Fibroblast of lung (primary cell): ENCODE measurements at regions not wholly inside any gene's neighbourhood (a gene's known extent, or its start where the extent isn't known, plus 50 kb on each side); places are given as distances from the start of the nearest gene placed in this dataset.

Source experiments
- DNase-seq, 2 donors: peaks; one replicate each; pipeline versions ENCODE4 v3.0.0 to v3.0.0-alpha.2; 2010; ENCODE audit warnings: low read depth in 2 of 2
- H2AFZ ChIP-seq: 2 replicates; pipeline ENCODE4 v1.5.1; 2012; ENCODE audit warnings: low read length, control low read depth, inconsistent platforms
- H3K27ac ChIP-seq: 2 replicates; pipeline ENCODE4 v1.5.1; 2011; ENCODE audit warnings: low read length, control low read depth; ENCODE audit not compliant: insufficient read depth
- H3K27me3 ChIP-seq: 2 replicates; pipeline ENCODE4 v1.5.1; 2011; ENCODE audit warnings: mild to moderate bottlenecking, low read length; ENCODE audit not compliant: control insufficient read depth, insufficient read depth
- H3K36me3 ChIP-seq: 2 replicates; pipeline ENCODE4 v1.5.1; 2011; ENCODE audit warnings: low read length; ENCODE audit not compliant: control insufficient read depth, insufficient read depth
- H3K4me1 ChIP-seq: 2 replicates; pipeline ENCODE4 v1.5.1; 2011; ENCODE audit warnings: low read length; ENCODE audit not compliant: control insufficient read depth, insufficient read depth; ENCODE audit errors: extremely low read depth
- H3K4me2 ChIP-seq: 2 replicates; pipeline ENCODE4 v1.5.1; 2011; ENCODE audit warnings: low read length, control low read depth; ENCODE audit not compliant: insufficient read depth; ENCODE audit errors: extremely low read depth
- H3K4me3 ChIP-seq, 4 experiments: fragments of 200-600 bp in 1 of 4; sonication (generic) in 1 of 4; replicated peaks in 1 of 4; 2 replicates each; pipeline ENCODE4 v1.5.1; 2011 to 2016; ENCODE audit warnings: low read length in 4 of 4, low read depth in 3 of 4, mild to moderate bottlenecking in 3 of 4, control low read depth in 2 of 4, inconsistent platforms in 1 of 4, mixed read lengths in 1 of 4; ENCODE audit not compliant: insufficient read depth in 1 of 4; ENCODE audit errors: control extremely low read depth in 1 of 4
- H3K79me2 ChIP-seq: 2 replicates; pipeline ENCODE4 v1.5.1; 2012; ENCODE audit warnings: mild to moderate bottlenecking, low read length, inconsistent platforms; ENCODE audit not compliant: control insufficient read depth, insufficient read depth
- H3K9ac ChIP-seq: 2 replicates; pipeline ENCODE4 v1.5.1; 2011; ENCODE audit warnings: mild to moderate bottlenecking, low read length, control low read depth; ENCODE audit not compliant: insufficient read depth
- H3K9me3 ChIP-seq: 2 replicates; pipeline ENCODE4 v1.5.1; 2012; ENCODE audit warnings: low read depth, low read length; ENCODE audit not compliant: control insufficient read depth, insufficient read depth
- H4K20me1 ChIP-seq: 2 replicates; pipeline ENCODE4 v1.5.1; 2011; ENCODE audit warnings: low read length; ENCODE audit not compliant: control insufficient read depth, insufficient read depth; ENCODE audit errors: extremely low read depth
- EZH2 ChIP-seq: IDR thresholded peaks from 2 replicates; pipeline ENCODE4 v1.5.1; 2012; ENCODE audit warnings: low read length, control low read depth, mild to moderate bottlenecking; ENCODE audit errors: missing control alignments
- TF ChIP-seq, protein P1 (sequence below), 2 donors: IDR thresholded peaks in 1 of 2; conservative IDR thresholded peaks in 1 of 2; 1 replicate in 1 of 2; 2 replicates in 1 of 2; pipeline ENCODE4 v1.5.1; 2011 to 2012; ENCODE audit warnings: low read length in 2 of 2, control low read depth in 1 of 2, inconsistent platforms in 1 of 2, low read depth in 1 of 2, mild to moderate bottlenecking in 1 of 2

DNA sequence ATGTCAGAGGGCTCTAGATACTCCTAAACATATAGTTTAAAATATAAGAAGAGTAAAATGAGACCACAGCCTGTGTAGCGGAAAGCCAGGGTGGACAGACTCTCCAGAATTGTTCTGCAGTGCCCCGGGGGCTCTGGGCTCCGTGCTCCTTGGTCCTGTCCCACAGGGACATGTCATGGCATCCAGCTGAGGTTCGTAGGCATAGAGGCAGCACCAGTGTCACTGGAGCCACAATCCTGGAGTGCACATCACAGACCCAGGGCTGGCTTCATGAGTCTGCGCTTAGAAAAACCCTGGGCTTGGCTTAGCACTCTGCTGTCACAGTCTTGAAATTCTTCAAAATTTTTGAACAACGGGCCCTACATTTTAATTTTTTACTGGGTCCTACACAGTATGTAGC lies 280.4 kb upstream of the ZNF32 start:
- no peak overlapping the region for H3K4me2 ChIP-seq
- no peaks in the 10 kb centered on the region for H4K20me1 ChIP-seq
- no peaks in the 10 kb centered on the region for H3K36me3 ChIP-seq
- no peak for TF ChIP-seq EZH2
- TF ChIP-seq, protein P1, sequence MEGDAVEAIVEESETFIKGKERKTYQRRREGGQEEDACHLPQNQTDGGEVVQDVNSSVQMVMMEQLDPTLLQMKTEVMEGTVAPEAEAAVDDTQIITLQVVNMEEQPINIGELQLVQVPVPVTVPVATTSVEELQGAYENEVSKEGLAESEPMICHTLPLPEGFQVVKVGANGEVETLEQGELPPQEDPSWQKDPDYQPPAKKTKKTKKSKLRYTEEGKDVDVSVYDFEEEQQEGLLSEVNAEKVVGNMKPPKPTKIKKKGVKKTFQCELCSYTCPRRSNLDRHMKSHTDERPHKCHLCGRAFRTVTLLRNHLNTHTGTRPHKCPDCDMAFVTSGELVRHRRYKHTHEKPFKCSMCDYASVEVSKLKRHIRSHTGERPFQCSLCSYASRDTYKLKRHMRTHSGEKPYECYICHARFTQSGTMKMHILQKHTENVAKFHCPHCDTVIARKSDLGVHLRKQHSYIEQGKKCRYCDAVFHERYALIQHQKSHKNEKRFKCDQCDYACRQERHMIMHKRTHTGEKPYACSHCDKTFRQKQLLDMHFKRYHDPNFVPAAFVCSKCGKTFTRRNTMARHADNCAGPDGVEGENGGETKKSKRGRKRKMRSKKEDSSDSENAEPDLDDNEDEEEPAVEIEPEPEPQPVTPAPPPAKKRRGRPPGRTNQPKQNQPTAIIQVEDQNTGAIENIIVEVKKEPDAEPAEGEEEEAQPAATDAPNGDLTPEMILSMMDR (conservative IDR thresholded peaks at IDR 0.05 in 1 of 2, IDR thresholded peaks at IDR 0.05 in 1 of 2; ENCODE audit: low read depth in 1 of 2, low read length in 2 of 2) = no peak
- no peak overlapping the region for H2AFZ ChIP-seq
- no peak overlapping the region for H3K27ac ChIP-seq
- peaks cover 10% of the 10 kb centered on the region for H3K4me1 ChIP-seq
- H3K4me3 ChIP-seq = no peak overlapping the region
- H3K27me3 ChIP-seq = no peaks in the 10 kb centered on the region
- H3K9ac ChIP-seq = no peak overlapping the region
- H3K79me2 ChIP-seq = no peaks in the 10 kb centered on the region
- DNase-seq = no peak
- no peaks in the 10 kb centered on the region for H3K9me3 ChIP-seq

DNA sequence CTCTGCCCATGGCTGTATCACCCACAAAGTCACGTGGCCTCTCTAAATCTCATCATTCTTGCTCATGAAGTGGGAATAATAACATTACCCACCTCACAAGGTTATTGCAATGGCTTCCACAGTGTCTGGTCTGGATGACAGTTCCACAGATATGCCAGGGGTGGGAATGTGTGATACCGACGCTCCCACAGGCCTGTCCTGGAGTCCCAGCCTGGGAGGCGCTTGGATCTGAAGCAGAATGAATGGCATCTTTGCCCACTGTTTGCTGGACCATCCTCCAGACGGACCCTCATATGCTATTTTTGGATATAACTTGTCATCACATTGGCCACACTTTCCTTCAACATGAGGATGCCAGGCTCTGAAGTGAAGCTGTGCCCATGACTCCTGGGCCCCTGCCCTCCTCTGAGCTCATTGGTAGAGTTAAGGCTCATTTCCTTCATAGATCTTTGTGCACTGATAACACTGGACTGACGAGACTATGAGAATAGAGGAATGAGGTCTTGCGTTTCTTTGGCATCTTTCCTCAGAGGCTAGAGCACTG lies 279.8 kb upstream of the ZNF32 start:
- no peak for TF ChIP-seq EZH2
- TF ChIP-seq, protein P1 (conservative IDR thresholded peaks at IDR 0.05 in 1 of 2, IDR thresholded peaks at IDR 0.05 in 1 of 2; ENCODE audit: low read depth in 1 of 2, low read length in 2 of 2) = no peak
- Histone ChIP-seq H3K9ac (no peak overlapping the region), H4K20me1 (no peaks in the 10 kb centered on the region), H3K27ac (no peak overlapping the region), H2AFZ (no peak overlapping the region), H3K4me2 (no peak overlapping the region), H3K9me3 (no peaks in the 10 kb centered on the region), H3K4me3 (no peak overlapping the region), H3K79me2 (no peaks in the 10 kb centered on the region), H3K27me3 (no peaks in the 10 kb centered on the region), H3K36me3 (no peaks in the 10 kb centered on the region), H3K4me1 (peaks cover 10% of the 10 kb centered on the region)
- DNase-seq = no peak

DNA sequence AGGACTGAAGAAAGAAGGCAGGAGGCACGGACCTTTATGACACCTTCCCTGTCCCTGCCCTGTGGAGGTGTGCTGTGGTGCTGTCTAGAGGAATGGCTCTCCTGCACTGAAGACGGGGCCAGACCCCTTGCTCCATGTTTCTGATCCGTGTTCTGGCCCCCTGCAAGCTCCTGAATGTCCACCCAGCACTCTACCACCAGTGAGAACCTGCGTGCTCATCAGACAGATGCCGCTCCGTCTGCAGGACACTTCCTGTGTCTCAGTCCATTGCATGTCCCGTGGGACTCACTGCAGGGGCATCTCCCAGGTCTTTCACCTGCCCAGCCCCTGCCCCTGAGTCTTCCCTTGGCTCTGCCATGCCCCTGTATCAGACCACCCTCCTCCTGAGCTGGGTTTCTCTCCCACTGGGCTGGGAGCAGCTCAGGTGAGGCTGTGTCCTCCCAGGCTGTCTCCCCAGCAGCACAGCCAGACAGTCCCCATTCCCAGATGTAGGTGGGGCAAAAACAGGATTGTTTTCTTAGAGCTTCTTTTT lies 278.3 kb upstream of the ZNF32 start:
- no peak overlapping the region for H3K4me3 ChIP-seq
- TF ChIP-seq EZH2 = no peak
- TF ChIP-seq, protein P1 (conservative IDR thresholded peaks at IDR 0.05 in 1 of 2, IDR thresholded peaks at IDR 0.05 in 1 of 2; ENCODE audit: low read depth in 1 of 2, low read length in 2 of 2) = no peak

More for the DNA sequence above, 278.3 kb upstream of the ZNF32 start:
- no peak for DNase-seq
- no peak overlapping the region for H3K4me2 ChIP-seq
- H3K36me3 ChIP-seq = no peaks in the 10 kb centered on the region
- no peak overlapping the region for H3K9ac ChIP-seq
- H3K27me3 ChIP-seq = no peaks in the 10 kb centered on the region
- H3K27ac ChIP-seq = no peak overlapping the region
- peaks cover 10% of the 10 kb centered on the region for H3K4me1 ChIP-seq
- no peak overlapping the region for H2AFZ ChIP-seq
- no peaks in the 10 kb centered on the region for H4K20me1 ChIP-seq
- no peaks in the 10 kb centered on the region for H3K9me3 ChIP-seq
- no peaks in the 10 kb centered on the region for H3K79me2 ChIP-seq
